Epithelial cell of esophagus (primary cell): ENCODE measurements at regions not wholly inside any gene's neighbourhood (a gene's known extent, or its start where the extent isn't known, plus 50 kb on each side); places are given as distances from the start of the nearest gene placed in this dataset.

Experiments used
- DNase-seq: peaks from one replicate; pipeline ENCODE4 v3.0.0; 2010; ENCODE audit warnings: low read depth
- H3K4me3 ChIP-seq: 2 replicates; pipeline ENCODE4 v1.5.1; 2011; ENCODE audit warnings: mild to moderate bottlenecking, low read length, control low read depth
- CTCF ChIP-seq: IDR thresholded peaks from 2 replicates; pipeline ENCODE4 v1.5.1; 2011; ENCODE audit warnings: low read depth, mild to moderate bottlenecking, low read length, control low read depth, inconsistent platforms; ENCODE audit not compliant: insufficient read depth; ENCODE audit errors: missing control alignments

DNA sequence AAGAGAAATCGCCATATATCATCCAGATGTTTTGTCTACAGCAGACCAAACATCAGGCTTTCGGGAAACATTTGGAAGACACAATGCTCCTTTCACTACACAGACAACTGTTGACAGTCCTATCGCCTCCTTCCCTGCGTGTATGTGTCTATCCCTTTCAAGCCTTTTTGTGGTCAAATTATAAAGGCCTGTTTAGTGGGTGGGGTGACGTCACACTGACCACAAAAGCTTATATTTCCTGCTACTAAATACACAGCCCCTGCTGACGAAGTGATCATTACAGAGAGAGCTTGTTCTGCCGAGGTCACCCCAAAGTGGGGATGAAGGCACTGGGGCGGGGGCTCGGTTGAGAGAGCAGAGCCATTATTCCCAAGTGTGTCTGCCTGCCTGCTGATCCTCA, 302.7 kb upstream of the TNP1 start:
- TF ChIP-seq CTCF: no peak
- DNase-seq: peak; percentile 44
- H3K4me3 ChIP-seq: no peak overlapping the region

- H3K4me3 ChIP-seq: no peak overlapping the region
- no peak for TF ChIP-seq CTCF
- DNase-seq: no peak
Measured at GRCh38 chr2:217160978-217161973, 301.4 kb upstream of the TNP1 start.

- H3K4me3 ChIP-seq: no peak overlapping the region
- DNase-seq: peak; percentile 68
- TF ChIP-seq CTCF: no peak
Measured at GRCh38 chr2:217160103-217160743, 300.4 kb upstream of the TNP1 start.

DNA sequence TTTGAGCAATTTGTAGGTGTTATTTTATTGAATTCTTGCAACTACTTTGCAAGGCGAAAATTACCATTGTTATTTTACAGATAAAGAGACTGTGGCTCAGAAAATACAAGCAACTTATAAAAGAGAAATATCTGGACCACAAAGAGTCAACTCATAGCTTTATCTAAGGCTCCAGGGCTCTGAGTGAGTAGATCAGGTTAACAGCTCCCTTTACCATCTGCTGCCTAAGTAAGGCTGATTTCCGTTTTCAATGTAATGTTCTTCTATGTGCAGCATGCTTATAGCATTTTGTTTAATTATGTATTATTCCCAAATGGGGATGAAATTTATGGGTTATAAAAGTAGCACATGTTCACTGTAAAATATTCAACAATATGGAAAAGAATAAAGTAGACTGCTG, 299.1 kb upstream of the TNP1 start:
- no peak for DNase-seq
- H3K4me3 ChIP-seq: no peak overlapping the region
- TF ChIP-seq CTCF: no peak

GRCh38 chr2:217157581-217157980, 297.7 kb upstream of the TNP1 start:
- H3K4me3 ChIP-seq: no peak overlapping the region
- no peak for TF ChIP-seq CTCF
- no peak for DNase-seq

GRCh38 chr2:217156801-217157200, 296.9 kb upstream of the TNP1 start:
- no peak overlapping the region for H3K4me3 ChIP-seq
- TF ChIP-seq CTCF: no peak
- DNase-seq: no peak
